SK-N-SH treated with all-trans-retinoic acid at 6 μM for 48 hours (cell line): ENCODE measurements at regions not wholly inside any gene's neighbourhood (a gene's known extent, or its start where the extent isn't known, plus 50 kb on each side); places are given as distances from the start of the nearest gene placed in this dataset.

ENCODE experiments used
- ATAC-seq: fragments of 200-7000 bp; cut with Tn5 transposase; 3 replicates; pipeline ENCODE4 v1.9.1; 2020; ENCODE audit warnings: mild to moderate bottlenecking, moderate library complexity
- ARNTL ChIP-seq: fragments of 450-650 bp; formaldehyde crosslinking; IDR thresholded peaks from 2 replicates; pipeline ENCODE4 v1.5.0; 2020; ENCODE audit warnings: low read depth, mild to moderate bottlenecking, moderate library complexity, borderline replicate concordance
- BACH2 ChIP-seq: fragments of 250-450 bp; sonication (Bioruptor Pico); IDR thresholded peaks from 2 replicates; pipeline ENCODE4 v1.9.0; 2021; ENCODE audit warnings: mild to moderate bottlenecking, borderline replicate concordance
- CSDC2 ChIP-seq: fragments of 250-450 bp; sonication (Bioruptor Pico); IDR thresholded peaks from 2 replicates; pipeline ENCODE4 v1.5.0; 2020; ENCODE audit warnings: mild to moderate bottlenecking, moderate library complexity
- ESRRG ChIP-seq: fragments of 250-450 bp; sonication (Bioruptor Pico); IDR thresholded peaks from 2 replicates; pipeline ENCODE4 v1.6.1; 2021; ENCODE audit warnings: mild to moderate bottlenecking
- GLIS3 ChIP-seq: fragments of 250-450 bp; sonication (Bioruptor Pico); IDR thresholded peaks from 2 replicates; pipeline ENCODE4 v1.5.0; 2020; ENCODE audit warnings: mild to moderate bottlenecking, moderate library complexity
- ISL1 ChIP-seq: fragments of 250-450 bp; sonication (Bioruptor Pico); IDR thresholded peaks from 2 replicates; pipeline ENCODE4 v2.1.2; 2022; ENCODE audit warnings: mild to moderate bottlenecking, moderate library complexity
- PPARA ChIP-seq: fragments of 250-450 bp; sonication (Bioruptor Pico); IDR thresholded peaks from 2 replicates; pipeline ENCODE4 v1.5.0; 2020; ENCODE audit warnings: mild to moderate bottlenecking, borderline replicate concordance
- RARB ChIP-seq: fragments of 250-450 bp; sonication (Bioruptor Pico); IDR thresholded peaks from 2 replicates; pipeline ENCODE4 v1.8.0; 2021; ENCODE audit warnings: mild to moderate bottlenecking, moderate library complexity
- SNAI2 ChIP-seq: fragments of 250-450 bp; sonication (Bioruptor Pico); IDR thresholded peaks from 2 replicates; pipeline ENCODE4 v1.5.0; 2020; ENCODE audit warnings: mild to moderate bottlenecking, moderate library complexity
- TCF4 ChIP-seq: fragments of 250-450 bp; sonication (Bioruptor Pico); IDR thresholded peaks from 2 replicates; pipeline ENCODE4 v1.8.0; 2021; ENCODE audit warnings: mild to moderate bottlenecking, moderate library complexity, borderline replicate concordance
- TOX ChIP-seq: fragments of 250-450 bp; sonication (Bioruptor Pico); IDR thresholded peaks from 2 replicates; pipeline ENCODE4 v1.8.0; 2021; ENCODE audit warnings: mild to moderate bottlenecking, moderate library complexity, borderline replicate concordance
- TSHZ2 ChIP-seq: fragments of 250-450 bp; sonication (Bioruptor Pico); IDR thresholded peaks from 2 replicates; pipeline ENCODE4 v1.5.0; 2020; ENCODE audit warnings: mild to moderate bottlenecking, moderate library complexity
- ZC3H10 ChIP-seq: fragments of 250-450 bp; sonication (Bioruptor Pico); IDR thresholded peaks from 2 replicates; pipeline ENCODE4 v1.5.1; 2021; ENCODE audit warnings: mild to moderate bottlenecking, moderate library complexity
- ZFP3 ChIP-seq: fragments of 250-450 bp; sonication (Bioruptor Pico); IDR thresholded peaks from 2 replicates; pipeline ENCODE4 v1.5.0; 2020; ENCODE audit warnings: mild to moderate bottlenecking, moderate library complexity
- ZFP30 ChIP-seq: fragments of 450-650 bp; formaldehyde crosslinking; IDR thresholded peaks from 2 replicates; pipeline ENCODE4 v1.5.0; 2022; ENCODE audit warnings: mild to moderate bottlenecking, moderate library complexity
- ZNF565 ChIP-seq: fragments of 450-650 bp; formaldehyde crosslinking; conservative IDR thresholded peaks from 2 replicates; pipeline ENCODE4 v1.5.0; 2020; ENCODE audit warnings: low read depth, mild to moderate bottlenecking, moderate library complexity
- ZNF70 ChIP-seq: fragments of 450-650 bp; formaldehyde crosslinking; IDR thresholded peaks from 2 replicates; pipeline ENCODE4 v1.5.0; 2020; ENCODE audit warnings: mild to moderate bottlenecking, moderate library complexity
- TF ChIP-seq, protein P1 (sequence below): fragments of 250-450 bp; sonication (Bioruptor Pico); IDR thresholded peaks from 2 replicates; pipeline ENCODE4 v1.5.1; 2020; ENCODE audit warnings: low read depth, mild to moderate bottlenecking, moderate library complexity
- TF ChIP-seq, protein P2 (sequence below): fragments of 250-450 bp; sonication (Bioruptor Pico); IDR thresholded peaks from 2 replicates; pipeline ENCODE4 v1.8.0; 2020; ENCODE audit warnings: mild to moderate bottlenecking, moderate library complexity, borderline replicate concordance
- TF ChIP-seq, protein P3 (sequence below): fragments of 250-450 bp; sonication (Bioruptor Pico); IDR thresholded peaks from 2 replicates; pipeline ENCODE4 v1.5.1; 2021; ENCODE audit warnings: mild to moderate bottlenecking, moderate library complexity

DNA sequence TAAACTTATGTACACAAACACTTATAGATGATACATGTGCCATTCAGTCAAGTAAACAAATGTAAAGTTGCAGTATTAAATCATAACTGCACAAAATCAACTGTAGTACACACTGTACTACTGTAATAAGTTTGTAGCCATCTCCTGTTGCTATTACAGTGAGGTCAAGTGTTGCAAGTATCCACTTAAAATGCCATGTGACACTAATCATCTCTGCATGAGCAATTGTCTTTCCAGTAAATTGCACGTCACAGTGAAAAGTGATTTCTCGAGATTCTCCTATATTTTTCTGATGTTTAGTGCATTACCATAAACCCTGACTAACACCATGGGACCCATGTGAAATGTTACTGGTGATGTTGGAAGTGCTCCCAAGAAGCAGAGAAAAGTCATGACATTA is 293.3 kb upstream of the SP4 start:
- TF ChIP-seq, protein P1, sequence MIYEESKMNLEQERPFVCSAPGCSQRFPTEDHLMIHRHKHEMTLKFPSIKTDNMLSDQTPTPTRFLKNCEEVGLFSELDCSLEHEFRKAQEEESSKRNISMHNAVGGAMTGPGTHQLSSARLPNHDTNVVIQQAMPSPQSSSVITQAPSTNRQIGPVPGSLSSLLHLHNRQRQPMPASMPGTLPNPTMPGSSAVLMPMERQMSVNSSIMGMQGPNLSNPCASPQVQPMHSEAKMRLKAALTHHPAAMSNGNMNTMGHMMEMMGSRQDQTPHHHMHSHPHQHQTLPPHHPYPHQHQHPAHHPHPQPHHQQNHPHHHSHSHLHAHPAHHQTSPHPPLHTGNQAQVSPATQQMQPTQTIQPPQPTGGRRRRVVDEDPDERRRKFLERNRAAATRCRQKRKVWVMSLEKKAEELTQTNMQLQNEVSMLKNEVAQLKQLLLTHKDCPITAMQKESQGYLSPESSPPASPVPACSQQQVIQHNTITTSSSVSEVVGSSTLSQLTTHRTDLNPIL (CRISPR knock-in tag): no peak
- TF ChIP-seq SNAI2 (CRISPR knock-in tag) (no peak), ZFP3 (CRISPR knock-in tag) (no peak), ARNTL (CRISPR knock-in tag) (no peak), PPARA (CRISPR knock-in tag) (no peak), TOX (CRISPR knock-in tag) (no peak), GLIS3 (CRISPR knock-in tag) (no peak), ZFP30 (CRISPR knock-in tag) (no peak), CSDC2 (no peak), ZC3H10 (CRISPR knock-in tag) (no peak), TSHZ2 (CRISPR knock-in tag) (no peak)
- TF ChIP-seq, protein P2, sequence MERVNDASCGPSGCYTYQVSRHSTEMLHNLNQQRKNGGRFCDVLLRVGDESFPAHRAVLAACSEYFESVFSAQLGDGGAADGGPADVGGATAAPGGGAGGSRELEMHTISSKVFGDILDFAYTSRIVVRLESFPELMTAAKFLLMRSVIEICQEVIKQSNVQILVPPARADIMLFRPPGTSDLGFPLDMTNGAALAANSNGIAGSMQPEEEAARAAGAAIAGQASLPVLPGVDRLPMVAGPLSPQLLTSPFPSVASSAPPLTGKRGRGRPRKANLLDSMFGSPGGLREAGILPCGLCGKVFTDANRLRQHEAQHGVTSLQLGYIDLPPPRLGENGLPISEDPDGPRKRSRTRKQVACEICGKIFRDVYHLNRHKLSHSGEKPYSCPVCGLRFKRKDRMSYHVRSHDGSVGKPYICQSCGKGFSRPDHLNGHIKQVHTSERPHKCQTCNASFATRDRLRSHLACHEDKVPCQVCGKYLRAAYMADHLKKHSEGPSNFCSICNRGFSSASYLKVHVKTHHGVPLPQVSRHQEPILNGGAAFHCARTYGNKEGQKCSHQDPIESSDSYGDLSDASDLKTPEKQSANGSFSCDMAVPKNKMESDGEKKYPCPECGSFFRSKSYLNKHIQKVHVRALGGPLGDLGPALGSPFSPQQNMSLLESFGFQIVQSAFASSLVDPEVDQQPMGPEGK (CRISPR knock-in tag): no peak
- TF ChIP-seq, protein P3, sequence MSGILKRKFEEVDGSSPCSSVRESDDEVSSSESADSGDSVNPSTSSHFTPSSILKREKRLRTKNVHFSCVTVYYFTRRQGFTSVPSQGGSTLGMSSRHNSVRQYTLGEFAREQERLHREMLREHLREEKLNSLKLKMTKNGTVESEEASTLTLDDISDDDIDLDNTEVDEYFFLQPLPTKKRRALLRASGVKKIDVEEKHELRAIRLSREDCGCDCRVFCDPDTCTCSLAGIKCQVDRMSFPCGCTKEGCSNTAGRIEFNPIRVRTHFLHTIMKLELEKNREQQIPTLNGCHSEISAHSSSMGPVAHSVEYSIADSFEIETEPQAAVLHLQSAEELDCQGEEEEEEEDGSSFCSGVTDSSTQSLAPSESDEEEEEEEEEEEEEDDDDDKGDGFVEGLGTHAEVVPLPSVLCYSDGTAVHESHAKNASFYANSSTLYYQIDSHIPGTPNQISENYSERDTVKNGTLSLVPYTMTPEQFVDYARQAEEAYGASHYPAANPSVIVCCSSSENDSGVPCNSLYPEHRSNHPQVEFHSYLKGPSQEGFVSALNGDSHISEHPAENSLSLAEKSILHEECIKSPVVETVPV (CRISPR knock-in tag): no peak
- no peak for ATAC-seq

GRCh38 chr7:21135437-21135836 is 292.4 kb upstream of the SP4 start:
- ATAC-seq: no peak
- TF ChIP-seq ZC3H10 (CRISPR knock-in tag) (no peak), ZNF70 (CRISPR knock-in tag) (no peak), ZFP30 (CRISPR knock-in tag) (no peak), ARNTL (CRISPR knock-in tag) (no peak), BACH2 (CRISPR knock-in tag) (no peak), ZNF565 (CRISPR knock-in tag) (no peak), PPARA (CRISPR knock-in tag) (no peak), ESRRG (CRISPR knock-in tag) (no peak)
- TF ChIP-seq, protein P1 (CRISPR knock-in tag): no peak

DNA sequence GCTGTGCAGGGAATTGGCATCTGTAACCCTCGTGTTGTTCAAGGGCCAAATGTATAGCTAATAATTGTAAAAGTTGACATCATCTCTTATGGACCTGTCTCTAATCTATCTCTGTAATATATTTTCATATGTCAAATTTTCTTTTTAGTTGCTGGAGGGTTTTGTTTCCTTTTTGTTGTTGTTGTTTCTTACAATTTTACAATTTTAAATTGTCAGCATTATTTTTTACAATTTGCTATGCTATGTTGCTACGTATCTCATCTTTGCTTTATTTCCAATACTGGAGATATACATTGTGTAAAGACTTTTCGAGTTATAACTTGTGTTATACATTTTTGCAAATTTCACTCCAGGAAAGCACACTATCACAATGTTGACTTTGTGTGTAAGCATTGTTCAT is 290.2 kb upstream of the SP4 start:
- no peak for ATAC-seq
- TF ChIP-seq TCF4 (CRISPR knock-in tag) (no peak), CSDC2 (no peak), ZFP30 (CRISPR knock-in tag) (no peak), PPARA (CRISPR knock-in tag) (no peak), ZNF70 (CRISPR knock-in tag) (no peak), ISL1 (CRISPR knock-in tag) (no peak), GLIS3 (CRISPR knock-in tag) (no peak), RARB (CRISPR knock-in tag) (no peak), BACH2 (CRISPR knock-in tag) (no peak), TSHZ2 (CRISPR knock-in tag) (no peak), TOX (CRISPR knock-in tag) (no peak)
- TF ChIP-seq, protein P3 (CRISPR knock-in tag): no peak
